Keratinocyte (primary cell): ENCODE measurements at regions not wholly inside any gene's neighbourhood (a gene's known extent, or its start where the extent isn't known, plus 50 kb on each side); places are given as distances from the start of the nearest gene placed in this dataset.

Experiments
- DNase-seq: peaks from one replicate; pipeline ENCODE4 v3.0.0-alpha.2; 2011; ENCODE audit warnings: low read depth, missing footprints, low spot score
- FAIRE-seq: peaks from 2 replicates; lab custom pipeline; 2011; peaks lifted over from hg19 to GRCh38; lab: Jason Lieb, UNC
- H2AFZ ChIP-seq: 2 replicates; pipeline ENCODE4 v1.6.0; 2012; ENCODE audit warnings: low read length, control low read depth, inconsistent platforms; ENCODE audit not compliant: control insufficient read depth
- H3K27ac ChIP-seq: 2 replicates; pipeline ENCODE4 v1.5.1; 2011; ENCODE audit warnings: low read length; ENCODE audit not compliant: control insufficient read depth, insufficient read depth
- H3K27me3 ChIP-seq: 3 replicates; pipeline ENCODE4 v1.6.0; 2011; ENCODE audit warnings: low read length; ENCODE audit not compliant: control insufficient read depth, insufficient read depth; ENCODE audit errors: extremely low read depth
- H3K36me3 ChIP-seq, 2 experiments: 2 replicates in 1 of 2; 3 replicates in 1 of 2; pipeline ENCODE4 v1.5.1; 2011; ENCODE audit warnings: low read length in 2 of 2, mild to moderate bottlenecking in 1 of 2; ENCODE audit not compliant: control insufficient read depth in 2 of 2, insufficient read depth in 2 of 2; ENCODE audit errors: extremely low read depth in 1 of 2
- H3K4me1 ChIP-seq: 3 replicates; pipeline ENCODE4 v1.5.1; 2011; ENCODE audit warnings: low read length; ENCODE audit not compliant: control insufficient read depth, insufficient read depth; ENCODE audit errors: extremely low read depth
- H3K4me2 ChIP-seq: 3 replicates; pipeline ENCODE4 v1.6.0; 2011; ENCODE audit warnings: low read depth, low read length; ENCODE audit not compliant: control insufficient read depth, insufficient read depth; ENCODE audit errors: extremely low read depth
- H3K4me3 ChIP-seq, 3 experiments: fragments of 200-600 bp in 1 of 3; sonication (generic) in 1 of 3; 2 replicates in 2 of 3; 3 replicates in 1 of 3; pipeline ENCODE4 v1.5.1; 2011 to 2016; ENCODE audit warnings: low read length in 3 of 3, mild to moderate bottlenecking in 3 of 3, control low read depth in 2 of 3, inconsistent platforms in 1 of 3, low read depth in 1 of 3, mixed read lengths in 1 of 3, mixed run types in 1 of 3, moderate library complexity in 1 of 3; ENCODE audit not compliant: control insufficient read depth in 2 of 3, insufficient read depth in 2 of 3; ENCODE audit errors: extremely low read depth in 1 of 3
- H3K79me2 ChIP-seq: 2 replicates; pipeline ENCODE4 v1.6.0; 2012; ENCODE audit warnings: low read length; ENCODE audit not compliant: control insufficient read depth, insufficient read depth
- H3K9ac ChIP-seq: 3 replicates; pipeline ENCODE4 v1.6.0; 2011; ENCODE audit warnings: low read length; ENCODE audit not compliant: control insufficient read depth, insufficient read depth; ENCODE audit errors: extremely low read depth
- H3K9me1 ChIP-seq: 3 replicates; pipeline ENCODE4 v1.6.0; 2011; ENCODE audit warnings: low read length; ENCODE audit not compliant: control insufficient read depth, insufficient read depth; ENCODE audit errors: extremely low read depth
- H3K9me3 ChIP-seq: 2 replicates; pipeline ENCODE4 v1.5.1; 2012; ENCODE audit warnings: low read depth, low read length; ENCODE audit not compliant: control insufficient read depth
- H4K20me1 ChIP-seq: 3 replicates; pipeline ENCODE4 v1.6.0; 2011; ENCODE audit warnings: low read length; ENCODE audit not compliant: control insufficient read depth, insufficient read depth; ENCODE audit errors: extremely low read depth
- EZH2 ChIP-seq: IDR thresholded peaks from one replicate; pipeline ENCODE4 v1.6.1; 2012; ENCODE audit warnings: inconsistent platforms, mild to moderate bottlenecking, low read length, moderate library complexity
- dilution Hi-C: fragments of 300-500 bp; cut with MboI; formaldehyde crosslinking; loops from one replicate; pipeline ENCODE4 v1.7.0; 2020; ENCODE audit warnings: low sequenced_read_pairs; ENCODE audit not compliant: extremely low pct_ligation_motif_present
- TF ChIP-seq, protein P1 (sequence below), 3 experiments: IDR thresholded peaks in 1 of 3; conservative IDR thresholded peaks in 1 of 3; optimal IDR thresholded peaks in 1 of 3; 2 replicates in 2 of 3; 3 replicates in 1 of 3; pipeline versions ENCODE3 to v1.5.1; 2011; ENCODE audit warnings: low read length in 3 of 3, mild to moderate bottlenecking in 3 of 3, moderate library complexity in 2 of 3, control low read depth in 1 of 3, inconsistent platforms in 1 of 3; ENCODE audit not compliant: insufficient read depth in 2 of 3; ENCODE audit errors: extremely low read depth in 1 of 3

DNA sequence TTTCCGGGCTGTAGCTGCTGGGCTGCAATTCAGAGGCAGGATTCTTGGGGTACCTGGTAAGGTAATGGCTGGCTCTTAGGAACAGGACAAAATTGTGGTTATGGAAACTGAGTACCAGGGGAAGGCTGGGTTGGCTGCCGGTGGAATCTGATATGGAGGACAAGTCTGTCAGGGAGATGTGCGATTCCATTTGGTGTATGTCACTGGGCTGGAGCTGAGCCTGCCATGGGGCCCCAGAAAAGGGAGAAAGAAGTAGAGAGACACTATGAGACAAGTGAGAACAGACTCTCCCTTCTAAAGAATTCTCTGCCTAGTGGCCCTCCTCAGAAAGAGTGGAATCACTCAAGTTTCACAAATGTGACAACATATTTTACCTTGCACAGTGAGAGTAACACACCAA is 368.2 kb upstream of the ROPN1 start:
- Histone ChIP-seq H3K4me2 (no peak overlapping the region), H3K27me3 (peaks cover 10% of the 10 kb centered on the region), H3K4me1 (no peaks in the 10 kb centered on the region), H3K4me3 (no peak overlapping the region), H3K27ac (no peak overlapping the region), H4K20me1 (no peaks in the 10 kb centered on the region), H3K9me1 (no peaks in the 10 kb centered on the region), H3K9ac (no peak overlapping the region), H3K79me2 (no peaks in the 10 kb centered on the region), H3K9me3 (no peaks in the 10 kb centered on the region), H3K36me3 (no peaks in the 10 kb centered on the region), H2AFZ (no peak overlapping the region)
- no peak for FAIRE-seq
- dilution Hi-C loops: loop anchor here (25.0 kb wide), 1 partner anchor 102 kb away; no protein-coding TSS in a partner anchor
- no peak for TF ChIP-seq EZH2
- TF ChIP-seq, protein P1, sequence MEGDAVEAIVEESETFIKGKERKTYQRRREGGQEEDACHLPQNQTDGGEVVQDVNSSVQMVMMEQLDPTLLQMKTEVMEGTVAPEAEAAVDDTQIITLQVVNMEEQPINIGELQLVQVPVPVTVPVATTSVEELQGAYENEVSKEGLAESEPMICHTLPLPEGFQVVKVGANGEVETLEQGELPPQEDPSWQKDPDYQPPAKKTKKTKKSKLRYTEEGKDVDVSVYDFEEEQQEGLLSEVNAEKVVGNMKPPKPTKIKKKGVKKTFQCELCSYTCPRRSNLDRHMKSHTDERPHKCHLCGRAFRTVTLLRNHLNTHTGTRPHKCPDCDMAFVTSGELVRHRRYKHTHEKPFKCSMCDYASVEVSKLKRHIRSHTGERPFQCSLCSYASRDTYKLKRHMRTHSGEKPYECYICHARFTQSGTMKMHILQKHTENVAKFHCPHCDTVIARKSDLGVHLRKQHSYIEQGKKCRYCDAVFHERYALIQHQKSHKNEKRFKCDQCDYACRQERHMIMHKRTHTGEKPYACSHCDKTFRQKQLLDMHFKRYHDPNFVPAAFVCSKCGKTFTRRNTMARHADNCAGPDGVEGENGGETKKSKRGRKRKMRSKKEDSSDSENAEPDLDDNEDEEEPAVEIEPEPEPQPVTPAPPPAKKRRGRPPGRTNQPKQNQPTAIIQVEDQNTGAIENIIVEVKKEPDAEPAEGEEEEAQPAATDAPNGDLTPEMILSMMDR (optimal IDR thresholded peaks at IDR 0.05 in 1 of 3, IDR thresholded peaks at IDR 0.05 in 1 of 3, conservative IDR thresholded peaks at IDR 0.05 in 1 of 3; ENCODE audit: extremely low read depth in 1 of 3, insufficient read depth in 2 of 3, low read length in 3 of 3): no peak
- no peak for DNase-seq

DNA sequence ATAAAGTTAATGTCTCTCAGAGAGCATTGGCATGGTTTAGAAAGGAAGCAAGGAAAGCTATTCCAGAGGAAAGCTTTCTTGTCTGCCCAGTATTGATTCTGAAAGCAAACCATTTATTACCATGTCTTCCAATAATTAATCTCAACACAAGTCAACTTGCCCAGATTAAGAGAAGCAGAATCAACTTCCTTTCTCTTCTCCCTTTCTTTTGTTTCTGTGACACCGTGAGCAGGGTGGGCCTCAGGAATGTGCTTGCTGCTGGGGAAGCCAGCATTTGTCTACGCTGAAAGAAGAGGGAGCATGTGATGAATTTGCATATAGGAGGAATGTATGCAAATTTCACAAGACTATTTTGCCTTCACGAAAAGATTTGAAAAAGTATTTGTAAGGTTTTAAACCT is 368.6 kb upstream of the ROPN1 start:
- H3K4me3 ChIP-seq: no peak overlapping the region
- no peaks in the 10 kb centered on the region for H4K20me1 ChIP-seq
- H3K9ac ChIP-seq: no peak overlapping the region
- H2AFZ ChIP-seq: no peak overlapping the region
- H3K27me3 ChIP-seq: peaks cover 10% of the 10 kb centered on the region
- no peaks in the 10 kb centered on the region for H3K79me2 ChIP-seq
- DNase-seq (no peak), FAIRE-seq (no peak)
- dilution Hi-C loops: loop anchor here (25.0 kb wide), 1 partner anchor 102 kb away; no protein-coding TSS in a partner anchor
- no peaks in the 10 kb centered on the region for H3K4me1 ChIP-seq
- H3K9me3 ChIP-seq: no peaks in the 10 kb centered on the region
- no peak for TF ChIP-seq EZH2
- TF ChIP-seq, protein P1 (optimal IDR thresholded peaks at IDR 0.05 in 1 of 3, IDR thresholded peaks at IDR 0.05 in 1 of 3, conservative IDR thresholded peaks at IDR 0.05 in 1 of 3; ENCODE audit: extremely low read depth in 1 of 3, insufficient read depth in 2 of 3, low read length in 3 of 3): no peak
- no peak overlapping the region for H3K4me2 ChIP-seq
- H3K36me3 ChIP-seq: no peaks in the 10 kb centered on the region
- no peaks in the 10 kb centered on the region for H3K9me1 ChIP-seq
- H3K27ac ChIP-seq: no peak overlapping the region
